ENCODE measurements at regions not wholly inside any gene's neighbourhood (a gene's known extent, or its start where the extent isn't known, plus 50 kb on each side); places are given as distances from the start of the nearest gene placed in this dataset.
"Not testable (repeated sequence)": the region's sequence is repeated elsewhere in the genome, so short reads cannot be mapped to it uniquely, and the experiment has no call there.

DNA sequence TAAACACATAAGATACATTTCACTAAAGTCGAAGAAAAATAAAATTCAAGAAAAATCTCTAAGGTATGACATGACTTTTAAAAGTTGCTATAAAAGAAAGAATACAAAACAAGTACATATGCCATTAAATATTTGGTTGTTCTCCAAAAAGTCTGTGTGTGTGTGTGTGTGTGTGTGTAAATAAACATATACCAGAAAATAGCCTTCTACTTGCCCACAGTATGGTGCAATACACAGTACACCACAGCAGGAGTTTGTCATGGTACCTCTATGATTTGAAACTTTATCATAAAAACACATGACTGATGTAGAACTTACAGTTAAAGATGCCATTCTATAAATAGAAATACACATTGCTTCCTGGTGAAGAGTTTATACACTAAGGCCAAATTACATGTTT is 692.7 kb upstream of the MGAT4C start:
- DNase-seq, result no peak
- Mint-ChIP-seq H3K9me3 (peaks cover 2% of the 10 kb centered on the region), H3K4me3 (no peak overlapping the region), H3K4me1 (ENCODE audit: low read depth) (no peaks in the 10 kb centered on the region), H3K36me3 (ENCODE audit: low read depth) (no peaks in the 10 kb centered on the region), H3K27ac (no peak overlapping the region), H3K27me3 (no peaks in the 10 kb centered on the region)
- TF ChIP-seq, protein P1, sequence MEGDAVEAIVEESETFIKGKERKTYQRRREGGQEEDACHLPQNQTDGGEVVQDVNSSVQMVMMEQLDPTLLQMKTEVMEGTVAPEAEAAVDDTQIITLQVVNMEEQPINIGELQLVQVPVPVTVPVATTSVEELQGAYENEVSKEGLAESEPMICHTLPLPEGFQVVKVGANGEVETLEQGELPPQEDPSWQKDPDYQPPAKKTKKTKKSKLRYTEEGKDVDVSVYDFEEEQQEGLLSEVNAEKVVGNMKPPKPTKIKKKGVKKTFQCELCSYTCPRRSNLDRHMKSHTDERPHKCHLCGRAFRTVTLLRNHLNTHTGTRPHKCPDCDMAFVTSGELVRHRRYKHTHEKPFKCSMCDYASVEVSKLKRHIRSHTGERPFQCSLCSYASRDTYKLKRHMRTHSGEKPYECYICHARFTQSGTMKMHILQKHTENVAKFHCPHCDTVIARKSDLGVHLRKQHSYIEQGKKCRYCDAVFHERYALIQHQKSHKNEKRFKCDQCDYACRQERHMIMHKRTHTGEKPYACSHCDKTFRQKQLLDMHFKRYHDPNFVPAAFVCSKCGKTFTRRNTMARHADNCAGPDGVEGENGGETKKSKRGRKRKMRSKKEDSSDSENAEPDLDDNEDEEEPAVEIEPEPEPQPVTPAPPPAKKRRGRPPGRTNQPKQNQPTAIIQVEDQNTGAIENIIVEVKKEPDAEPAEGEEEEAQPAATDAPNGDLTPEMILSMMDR (IDR thresholded peaks at IDR 0.05), result no peak
- POLR2A ChIA-PET, result no interaction called here
- intact Hi-C loops (cut with micrococcal nuclease), result no loop called here
- CTCF ChIA-PET, result no interaction called here
- ATAC-seq, result no peak

DNA sequence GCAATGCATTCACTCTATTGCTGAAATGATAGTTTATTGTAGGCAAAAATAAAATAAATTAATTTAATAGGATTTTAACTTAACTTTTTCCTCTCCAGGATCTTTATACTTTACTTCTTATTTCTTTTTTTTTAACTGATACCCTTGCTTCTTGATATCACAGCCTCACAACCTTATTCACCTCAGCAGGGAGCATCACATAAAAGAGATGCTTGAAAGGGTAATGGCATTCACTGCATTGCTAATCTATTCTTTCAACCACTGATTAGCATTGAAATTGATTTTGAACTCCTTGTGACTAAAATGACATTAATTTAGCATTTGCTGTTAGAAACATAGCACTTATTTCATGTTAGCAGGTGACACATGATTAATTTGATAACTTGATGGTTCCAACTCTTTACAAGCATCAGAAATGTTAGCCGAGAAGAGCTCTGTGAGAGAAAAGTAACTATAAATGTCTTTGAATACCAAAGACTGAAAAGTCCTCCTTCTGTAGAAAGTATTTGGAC is 689.5 kb upstream of the MGAT4C start:
- ChIA-PET CTCF (no interaction called here), POLR2A (no interaction called here)
- H3K4me1 Mint-ChIP-seq (ENCODE audit: low read depth), result no peaks in the 10 kb centered on the region
- no peaks in the 10 kb centered on the region for H3K36me3 Mint-ChIP-seq (ENCODE audit: low read depth)
- intact Hi-C loops (cut with micrococcal nuclease), result no loop called here
- no peak for ATAC-seq
- DNase-seq, result no peak
- H3K27ac Mint-ChIP-seq, result no peak overlapping the region
- TF ChIP-seq, protein P1 (IDR thresholded peaks at IDR 0.05), result no peak
- no peak overlapping the region for H3K4me3 Mint-ChIP-seq
- H3K27me3 Mint-ChIP-seq, result no peaks in the 10 kb centered on the region
- H3K9me3 Mint-ChIP-seq, result peaks cover 2% of the 10 kb centered on the region

DNA sequence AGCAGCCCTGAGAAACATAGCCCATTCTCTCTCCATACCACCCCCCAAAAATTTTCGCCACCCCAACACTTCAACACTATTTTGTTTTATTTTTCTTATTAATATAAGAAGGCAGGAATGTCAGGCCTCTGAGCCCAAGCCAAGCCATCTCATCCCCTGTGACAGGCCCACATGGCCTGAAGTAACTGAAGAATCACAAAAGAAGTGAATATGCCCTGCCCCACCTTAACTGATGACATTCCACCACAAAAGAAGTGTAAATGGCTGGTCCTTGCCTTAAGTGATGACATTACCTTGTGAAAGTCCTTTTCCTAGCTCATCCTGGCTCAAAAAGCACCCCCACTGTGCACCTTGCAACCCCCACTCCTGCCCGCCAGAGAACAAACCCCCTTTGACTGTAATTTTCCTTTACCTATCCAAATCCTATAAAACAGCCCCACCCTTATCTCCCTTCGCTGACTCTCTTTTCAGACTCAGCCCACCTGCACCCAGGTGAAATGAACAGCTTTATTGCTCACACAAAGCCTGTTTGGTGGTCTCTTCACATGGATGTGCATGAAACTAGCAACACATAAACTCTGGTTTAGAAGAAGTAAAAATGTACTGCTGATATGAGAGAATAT is 688.1 kb upstream of the MGAT4C start:
- ATAC-seq; CTCF ChIA-PET; H3K36me3 Mint-ChIP-seq (ENCODE audit: low read depth); H3K4me3 Mint-ChIP-seq; H3K27ac Mint-ChIP-seq; DNase-seq; H3K9me3 Mint-ChIP-seq; H3K4me1 Mint-ChIP-seq (ENCODE audit: low read depth); POLR2A ChIA-PET; intact Hi-C loops (cut with micrococcal nuclease); H3K27me3 Mint-ChIP-seq: not testable (repeated sequence)

GRCh38 chr12:86931714-86932113 is 675.5 kb upstream of the MGAT4C start:
- DNase-seq (no peak), ATAC-seq (no peak)
- Mint-ChIP-seq H3K27me3 (no peaks in the 10 kb centered on the region), H3K4me3 (no peak overlapping the region), H3K36me3 (ENCODE audit: low read depth) (no peaks in the 10 kb centered on the region), H3K9me3 (no peaks in the 10 kb centered on the region), H3K27ac (no peak overlapping the region), H3K4me1 (ENCODE audit: low read depth) (no peaks in the 10 kb centered on the region)
- TF ChIP-seq, protein P1 (IDR thresholded peaks at IDR 0.05), result no peak
- POLR2A ChIA-PET, result no interaction called here
- CTCF ChIA-PET, result no interaction called here
- intact Hi-C loops (cut with micrococcal nuclease), result no loop called here

GRCh38 chr12:86929962-86930361 is 673.8 kb upstream of the MGAT4C start:
- Mint-ChIP-seq H3K27me3 (no peaks in the 10 kb centered on the region), H3K4me3 (no peak overlapping the region), H3K9me3 (no peaks in the 10 kb centered on the region), H3K36me3 (ENCODE audit: low read depth) (no peaks in the 10 kb centered on the region), H3K27ac (no peak overlapping the region), H3K4me1 (ENCODE audit: low read depth) (no peaks in the 10 kb centered on the region)
- POLR2A ChIA-PET, result no interaction called here
- TF ChIP-seq, protein P1 (IDR thresholded peaks at IDR 0.05), result no peak
- intact Hi-C loops (cut with micrococcal nuclease), result no loop called here
- CTCF ChIA-PET, result no interaction called here
- ATAC-seq (no peak), DNase-seq (no peak)

DNA sequence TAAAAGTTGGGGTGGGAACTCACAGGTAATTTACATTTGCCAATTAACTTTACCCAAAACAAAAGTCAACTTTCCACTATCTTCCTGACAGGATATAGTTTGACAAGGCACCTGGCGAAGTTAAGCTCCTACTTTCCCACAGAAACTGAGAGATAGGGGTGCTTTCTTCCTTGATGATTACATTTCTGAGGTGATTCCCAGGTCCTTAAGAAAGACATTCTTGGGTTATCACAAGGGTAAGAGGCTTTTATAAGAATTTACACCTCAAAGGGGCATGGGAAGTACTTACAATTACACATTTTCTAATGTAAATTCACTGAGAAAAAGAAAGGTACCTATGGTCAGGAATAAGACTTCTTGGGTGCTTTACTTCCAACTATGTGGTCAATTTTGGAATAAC is 660.9 kb upstream of the MGAT4C start:
- peaks cover 3% of the 10 kb centered on the region for H3K9me3 Mint-ChIP-seq
- ChIA-PET CTCF (no interaction called here), POLR2A (no interaction called here)
- H3K4me1 Mint-ChIP-seq (ENCODE audit: low read depth), result no peaks in the 10 kb centered on the region
- intact Hi-C loops (cut with micrococcal nuclease), result no loop called here
- H3K4me3 Mint-ChIP-seq, result no peak overlapping the region
- H3K27ac Mint-ChIP-seq, result no peak overlapping the region
- DNase-seq (no peak), ATAC-seq (no peak)
- H3K27me3 Mint-ChIP-seq, result no peaks in the 10 kb centered on the region
- H3K36me3 Mint-ChIP-seq (ENCODE audit: low read depth), result no peaks in the 10 kb centered on the region
- TF ChIP-seq, protein P1 (IDR thresholded peaks at IDR 0.05), result no peak
